HEK293 (cell line): ENCODE measurements at regions not wholly inside any gene's neighbourhood (a gene's known extent, or its start where the extent isn't known, plus 50 kb on each side); places are given as distances from the start of the nearest gene placed in this dataset.

ENCODE experiments used
- EGR2 ChIP-seq: fragments of 450-650 bp; formaldehyde crosslinking; IDR thresholded peaks from 2 replicates; pipeline ENCODE4 v1.5.1; 2016; ENCODE audit warnings: low read depth, missing biosample characterization, missing genetic modification characterization
- MYNN ChIP-seq: fragments of 450-650 bp; formaldehyde crosslinking; IDR thresholded peaks from 2 replicates; pipeline ENCODE4 v1.5.1; 2016; ENCODE audit warnings: missing biosample characterization, missing genetic modification characterization, borderline replicate concordance
- PRDM1 ChIP-seq: fragments of 450-650 bp; formaldehyde crosslinking; IDR thresholded peaks from 2 replicates; pipeline ENCODE4; 2016; ENCODE audit warnings: missing biosample characterization, missing genetic modification characterization
- RBAK ChIP-seq: fragments of 450-650 bp; formaldehyde crosslinking; IDR thresholded peaks from 2 replicates; pipeline ENCODE4 v1.5.1; 2016; ENCODE audit warnings: missing biosample characterization, missing genetic modification characterization
- ZBTB44 ChIP-seq: fragments of 450-650 bp; IDR thresholded peaks from 2 replicates; pipeline ENCODE4 v1.5.1; 2018; ENCODE audit warnings: missing biosample characterization, mild to moderate bottlenecking, missing genetic modification characterization
- ZBTB7A ChIP-seq: fragments of 450-650 bp; formaldehyde crosslinking; IDR thresholded peaks from 2 replicates; pipeline ENCODE4 v1.5.1; 2016; ENCODE audit warnings: low read depth, missing biosample characterization, missing genetic modification characterization
- ZNF121 ChIP-seq: fragments of 450-650 bp; formaldehyde crosslinking; IDR thresholded peaks from 2 replicates; pipeline ENCODE4 v1.5.1; 2016; ENCODE audit warnings: missing biosample characterization, missing genetic modification characterization
- ZNF133 ChIP-seq: fragments of 450-650 bp; formaldehyde crosslinking; IDR thresholded peaks from 2 replicates; pipeline ENCODE4 v1.5.1; 2016; ENCODE audit warnings: missing biosample characterization, missing genetic modification characterization
- ZNF138 ChIP-seq: fragments of 450-650 bp; formaldehyde crosslinking; IDR thresholded peaks from 2 replicates; pipeline ENCODE4 v1.5.1; 2016; ENCODE audit warnings: missing biosample characterization, missing genetic modification characterization, borderline replicate concordance
- ZNF488 ChIP-seq: fragments of 450-650 bp; formaldehyde crosslinking; IDR thresholded peaks from 2 replicates; pipeline ENCODE4 v1.5.1; 2016; ENCODE audit warnings: missing biosample characterization, missing genetic modification characterization
- ZNF510 ChIP-seq: fragments of 450-650 bp; formaldehyde crosslinking; IDR thresholded peaks from 2 replicates; pipeline ENCODE4 v1.5.1; 2018; ENCODE audit warnings: mild to moderate bottlenecking, missing genetic modification characterization, missing biosample characterization; ENCODE audit not compliant: insufficient replicate concordance
- ZNF785 ChIP-seq: fragments of 450-650 bp; formaldehyde crosslinking; IDR thresholded peaks from 2 replicates; pipeline ENCODE4 v1.5.1; 2016; ENCODE audit warnings: missing biosample characterization, missing genetic modification characterization
- TF ChIP-seq, protein P1 (sequence below): fragments of 450-650 bp; formaldehyde crosslinking; IDR thresholded peaks from 2 replicates; pipeline ENCODE4 v1.5.1; 2016; ENCODE audit warnings: missing biosample characterization, missing genetic modification characterization

- TF ChIP-seq ZNF785 (tag by site-specific recombination) = no peak
- TF ChIP-seq ZNF510 (tag by site-specific recombination) = no peak
- no peak for TF ChIP-seq ZNF121
- TF ChIP-seq, protein P1, sequence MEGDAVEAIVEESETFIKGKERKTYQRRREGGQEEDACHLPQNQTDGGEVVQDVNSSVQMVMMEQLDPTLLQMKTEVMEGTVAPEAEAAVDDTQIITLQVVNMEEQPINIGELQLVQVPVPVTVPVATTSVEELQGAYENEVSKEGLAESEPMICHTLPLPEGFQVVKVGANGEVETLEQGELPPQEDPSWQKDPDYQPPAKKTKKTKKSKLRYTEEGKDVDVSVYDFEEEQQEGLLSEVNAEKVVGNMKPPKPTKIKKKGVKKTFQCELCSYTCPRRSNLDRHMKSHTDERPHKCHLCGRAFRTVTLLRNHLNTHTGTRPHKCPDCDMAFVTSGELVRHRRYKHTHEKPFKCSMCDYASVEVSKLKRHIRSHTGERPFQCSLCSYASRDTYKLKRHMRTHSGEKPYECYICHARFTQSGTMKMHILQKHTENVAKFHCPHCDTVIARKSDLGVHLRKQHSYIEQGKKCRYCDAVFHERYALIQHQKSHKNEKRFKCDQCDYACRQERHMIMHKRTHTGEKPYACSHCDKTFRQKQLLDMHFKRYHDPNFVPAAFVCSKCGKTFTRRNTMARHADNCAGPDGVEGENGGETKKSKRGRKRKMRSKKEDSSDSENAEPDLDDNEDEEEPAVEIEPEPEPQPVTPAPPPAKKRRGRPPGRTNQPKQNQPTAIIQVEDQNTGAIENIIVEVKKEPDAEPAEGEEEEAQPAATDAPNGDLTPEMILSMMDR (tag by site-specific recombination) = no peak
- no peak for TF ChIP-seq PRDM1 (tag by site-specific recombination)
- TF ChIP-seq ZNF138 = no peak
- TF ChIP-seq ZNF488 = no peak
- no peak for TF ChIP-seq ZBTB44 (tag by site-specific recombination)
- TF ChIP-seq ZNF133 (tag by site-specific recombination) = no peak
- no peak for TF ChIP-seq ZBTB7A
- no peak for TF ChIP-seq MYNN (tag by site-specific recombination)
- no peak for TF ChIP-seq RBAK (tag by site-specific recombination)
- TF ChIP-seq EGR2 (tag by site-specific recombination) = no peak
Observed at GRCh38 chr13:111559612-111560403, 239.4 kb downstream of the TEX29 start.
